A673 (cell line): ENCODE measurements at regions not wholly inside any gene's neighbourhood (a gene's known extent, or its start where the extent isn't known, plus 50 kb on each side); places are given as distances from the start of the nearest gene placed in this dataset.

Experiments
- EZH2 ChIP-seq: fragments of 200-600 bp; sonication (generic); IDR thresholded peaks from 2 replicates; pipeline ENCODE4 v1.6.1; 2017; ENCODE audit warnings: borderline replicate concordance, low read depth, mild to moderate bottlenecking, mixed read lengths, antibody characterized with exemption, low read length; ENCODE audit not compliant: poor library complexity, severe bottlenecking
- TF ChIP-seq, protein P1 (sequence below): fragments of 300-800, 200-600 bp; sonication (generic); conservative IDR thresholded peaks from 2 replicates; pipeline ENCODE4 v1.5.1; 2017; ENCODE audit warnings: low read depth, mild to moderate bottlenecking, antibody characterized with exemption, low read length, moderate library complexity, mixed read lengths

- TF ChIP-seq, protein P1, sequence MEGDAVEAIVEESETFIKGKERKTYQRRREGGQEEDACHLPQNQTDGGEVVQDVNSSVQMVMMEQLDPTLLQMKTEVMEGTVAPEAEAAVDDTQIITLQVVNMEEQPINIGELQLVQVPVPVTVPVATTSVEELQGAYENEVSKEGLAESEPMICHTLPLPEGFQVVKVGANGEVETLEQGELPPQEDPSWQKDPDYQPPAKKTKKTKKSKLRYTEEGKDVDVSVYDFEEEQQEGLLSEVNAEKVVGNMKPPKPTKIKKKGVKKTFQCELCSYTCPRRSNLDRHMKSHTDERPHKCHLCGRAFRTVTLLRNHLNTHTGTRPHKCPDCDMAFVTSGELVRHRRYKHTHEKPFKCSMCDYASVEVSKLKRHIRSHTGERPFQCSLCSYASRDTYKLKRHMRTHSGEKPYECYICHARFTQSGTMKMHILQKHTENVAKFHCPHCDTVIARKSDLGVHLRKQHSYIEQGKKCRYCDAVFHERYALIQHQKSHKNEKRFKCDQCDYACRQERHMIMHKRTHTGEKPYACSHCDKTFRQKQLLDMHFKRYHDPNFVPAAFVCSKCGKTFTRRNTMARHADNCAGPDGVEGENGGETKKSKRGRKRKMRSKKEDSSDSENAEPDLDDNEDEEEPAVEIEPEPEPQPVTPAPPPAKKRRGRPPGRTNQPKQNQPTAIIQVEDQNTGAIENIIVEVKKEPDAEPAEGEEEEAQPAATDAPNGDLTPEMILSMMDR = no peak
- no peak for TF ChIP-seq EZH2
Observed at GRCh38 chr4:169342159-169342860, 71.6 kb upstream of the SH3RF1 start.
